ENCODE measurements at regions not wholly inside any gene's neighbourhood (a gene's known extent, or its start where the extent isn't known, plus 50 kb on each side); places are given as distances from the start of the nearest gene placed in this dataset.

DNA sequence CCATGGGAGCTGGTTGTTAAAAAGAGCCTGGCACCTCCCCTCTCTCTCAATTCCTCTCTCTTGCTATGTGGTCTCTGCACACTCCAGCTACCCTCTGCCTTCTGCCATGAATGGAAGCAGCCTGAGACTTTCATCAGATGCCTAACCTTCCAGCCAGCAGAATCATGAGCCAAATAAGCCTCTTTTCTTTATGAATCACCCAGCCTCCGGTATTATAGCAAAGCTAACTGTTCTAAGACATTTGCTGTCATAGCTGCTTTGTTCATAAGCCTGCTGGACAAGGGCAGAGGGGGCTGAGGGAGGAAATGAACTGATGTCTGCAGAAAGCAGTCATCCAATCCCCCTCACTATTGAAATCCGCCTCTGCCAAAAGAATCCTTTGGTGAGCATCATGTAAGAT, 196.7 kb downstream of the ZNF330 start:
- no peak for TF ChIP-seq POLR2A (IDR thresholded peaks at IDR 0.05)
- TF ChIP-seq, protein P1, sequence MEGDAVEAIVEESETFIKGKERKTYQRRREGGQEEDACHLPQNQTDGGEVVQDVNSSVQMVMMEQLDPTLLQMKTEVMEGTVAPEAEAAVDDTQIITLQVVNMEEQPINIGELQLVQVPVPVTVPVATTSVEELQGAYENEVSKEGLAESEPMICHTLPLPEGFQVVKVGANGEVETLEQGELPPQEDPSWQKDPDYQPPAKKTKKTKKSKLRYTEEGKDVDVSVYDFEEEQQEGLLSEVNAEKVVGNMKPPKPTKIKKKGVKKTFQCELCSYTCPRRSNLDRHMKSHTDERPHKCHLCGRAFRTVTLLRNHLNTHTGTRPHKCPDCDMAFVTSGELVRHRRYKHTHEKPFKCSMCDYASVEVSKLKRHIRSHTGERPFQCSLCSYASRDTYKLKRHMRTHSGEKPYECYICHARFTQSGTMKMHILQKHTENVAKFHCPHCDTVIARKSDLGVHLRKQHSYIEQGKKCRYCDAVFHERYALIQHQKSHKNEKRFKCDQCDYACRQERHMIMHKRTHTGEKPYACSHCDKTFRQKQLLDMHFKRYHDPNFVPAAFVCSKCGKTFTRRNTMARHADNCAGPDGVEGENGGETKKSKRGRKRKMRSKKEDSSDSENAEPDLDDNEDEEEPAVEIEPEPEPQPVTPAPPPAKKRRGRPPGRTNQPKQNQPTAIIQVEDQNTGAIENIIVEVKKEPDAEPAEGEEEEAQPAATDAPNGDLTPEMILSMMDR (IDR thresholded peaks at IDR 0.05) = no peak
